HG03196 (cell line): ENCODE measurements at regions not wholly inside any gene's neighbourhood (a gene's known extent, or its start where the extent isn't known, plus 50 kb on each side); places are given as distances from the start of the nearest gene placed in this dataset.

Experiments
- ATAC-seq: cut with Tn5 transposase; IDR thresholded peaks from one replicate; pipeline ENCODE4 v1.9.1; 2021; ENCODE audit not compliant: unreplicated experiment

- ATAC-seq: no peak
These were observed 428.8 kb upstream of the CDH6 start for GRCh38 chr5:30764704-30765103.

- ATAC-seq: no peak
These were observed 433.8 kb upstream of the CDH6 start for GRCh38 chr5:30759731-30760130.

- ATAC-seq: no peak
These were observed 441.5 kb upstream of the CDH6 start for GRCh38 chr5:30752015-30752414.

- no peak for ATAC-seq
These were observed 443.5 kb upstream of the CDH6 start for GRCh38 chr5:30749971-30750370.

- no peak for ATAC-seq
These were observed 446.1 kb upstream of the CDH6 start for GRCh38 chr5:30747412-30747811.

- ATAC-seq: no peak
These were observed 456.8 kb upstream of the CDH6 start for GRCh38 chr5:30736669-30737068.

GRCh38 chr5:30734118-30734517, 459.4 kb upstream of the CDH6 start:
- ATAC-seq: no peak

- no peak for ATAC-seq
These were observed 468.4 kb upstream of the CDH6 start for GRCh38 chr5:30725073-30725472.

- no peak for ATAC-seq
These were observed 495.3 kb upstream of the CDH6 start for GRCh38 chr5:30698217-30698616.

GRCh38 chr5:30693326-30693725, 500.2 kb upstream of the CDH6 start:
- no peak for ATAC-seq

- no peak for ATAC-seq
These were observed 502.6 kb upstream of the CDH6 start for GRCh38 chr5:30690931-30691330.

- ATAC-seq: no peak
These were observed 506.0 kb upstream of the CDH6 start for GRCh38 chr5:30687461-30687860.

- ATAC-seq: no peak
These were observed 507.0 kb upstream of the CDH6 start for GRCh38 chr5:30686530-30686929.

GRCh38 chr5:30676223-30676840, 517.2 kb upstream of the CDH6 start:
- ATAC-seq: no peak

GRCh38 chr5:30667293-30667692, 526.2 kb upstream of the CDH6 start:
- no peak for ATAC-seq

GRCh38 chr5:30663536-30663935, 530.0 kb upstream of the CDH6 start:
- no peak for ATAC-seq

- no peak for ATAC-seq
These were observed 531.1 kb upstream of the CDH6 start for GRCh38 chr5:30662373-30662772.

- ATAC-seq: no peak
These were observed 531.8 kb upstream of the CDH6 start for GRCh38 chr5:30661730-30662129.

- no peak for ATAC-seq
These were observed 534.1 kb upstream of the CDH6 start for GRCh38 chr5:30659417-30659816.

- no peak for ATAC-seq
These were observed 543.2 kb upstream of the CDH6 start for GRCh38 chr5:30650311-30650710.

GRCh38 chr5:30638899-30639298, 554.6 kb upstream of the CDH6 start:
- no peak for ATAC-seq

- ATAC-seq: no peak
These were observed 565.5 kb upstream of the CDH6 start for GRCh38 chr5:30627945-30628344.

GRCh38 chr5:30626557-30626956, 566.9 kb upstream of the CDH6 start:
- ATAC-seq: no peak
